Neural cell (in vitro differentiated cells): ENCODE measurements at regions not wholly inside any gene's neighbourhood (a gene's known extent, or its start where the extent isn't known, plus 50 kb on each side); places are given as distances from the start of the nearest gene placed in this dataset.

Experiments
- H2AFZ ChIP-seq: fragments of 200-600, 300-800 bp; sonication (generic), shearing (Covaris generic); 2 replicates; pipeline ENCODE4 v1.6.0; 2014; ENCODE audit warnings: low read depth, mild to moderate bottlenecking, antibody characterized with exemption, low read length, moderate library complexity
- H3F3A ChIP-seq: fragments of 200-600 bp; shearing (Covaris generic); 2 replicates; pipeline ENCODE4 v1.6.1; 2016; ENCODE audit warnings: mild to moderate bottlenecking, moderate library complexity, mixed read lengths, antibody characterized with exemption, low read length; ENCODE audit not compliant: insufficient read depth, poor library complexity, severe bottlenecking
- H3K27ac ChIP-seq: fragments of 200-600, 300-800 bp; sonication (generic), shearing (Covaris generic); 2 replicates; pipeline ENCODE4 v1.5.1; 2014; ENCODE audit warnings: mild to moderate bottlenecking, low read length, moderate library complexity
- H3K27me3 ChIP-seq: fragments of 300-800, 200-600 bp; sonication (generic), shearing (Covaris generic); 2 replicates; pipeline ENCODE4 v1.6.0; 2014; ENCODE audit warnings: mild to moderate bottlenecking, low read depth, low read length, moderate library complexity; ENCODE audit not compliant: insufficient read depth
- H3K36me3 ChIP-seq: fragments of 300-800, 200-600 bp; sonication (generic), shearing (Covaris generic); 2 replicates; pipeline ENCODE4 v1.5.1; 2014; ENCODE audit warnings: mild to moderate bottlenecking, antibody characterized with exemption, low read length, moderate library complexity; ENCODE audit not compliant: insufficient read depth
- H3K4me2 ChIP-seq: fragments of 300-800, 200-600 bp; sonication (generic), shearing (Covaris generic); 2 replicates; pipeline ENCODE4 v1.6.0; 2014; ENCODE audit warnings: mild to moderate bottlenecking, low read length
- H3K4me3 ChIP-seq: fragments of 300-800, 200-600 bp; sonication (generic), shearing (Covaris generic); 2 replicates; pipeline ENCODE4 v1.5.1; 2014; ENCODE audit warnings: mild to moderate bottlenecking, low read length, moderate library complexity
- H3K79me2 ChIP-seq: fragments of 200-600 bp; shearing (Covaris generic); replicated peaks from 2 replicates; pipeline ENCODE4 v1.6.0; 2014; ENCODE audit warnings: mild to moderate bottlenecking, low read length, moderate library complexity; ENCODE audit not compliant: insufficient read depth
- H3K9ac ChIP-seq: fragments of 300-800, 200-600 bp; sonication (generic), shearing (Covaris generic); 2 replicates; pipeline ENCODE4 v1.6.1; 2016; ENCODE audit warnings: mild to moderate bottlenecking, low read length, mixed read lengths
- H3K9me2 ChIP-seq: fragments of 200-600 bp; shearing (Covaris generic); 2 replicates; pipeline ENCODE4 v1.6.1; 2016; ENCODE audit warnings: mild to moderate bottlenecking, low read length, mixed read lengths; ENCODE audit not compliant: insufficient read depth
- H3K9me3 ChIP-seq: fragments of 200-600, 300-800 bp; sonication (generic), shearing (Covaris generic); 2 replicates; pipeline ENCODE4 v1.6.1; 2016; ENCODE audit warnings: mild to moderate bottlenecking, mixed run types, low read length, moderate library complexity, mixed read lengths
- H4K20me1 ChIP-seq: fragments of 200-600 bp; shearing (Covaris generic); 2 replicates; pipeline ENCODE4 v1.6.1; 2016; ENCODE audit warnings: mild to moderate bottlenecking, mixed run types; ENCODE audit not compliant: insufficient read depth
- CTCF ChIP-seq: fragments of 450-650 bp; IDR thresholded peaks from 2 replicates; pipeline ENCODE4 v1.5.1; 2014; ENCODE audit warnings: antibody characterized with exemption, mild to moderate bottlenecking, moderate library complexity; ENCODE audit not compliant: poor library complexity, severe bottlenecking
- EP300 ChIP-seq: fragments of 450-650 bp; conservative IDR thresholded peaks from 2 replicates; pipeline ENCODE4 v1.6.1; 2014; ENCODE audit warnings: antibody characterized with exemption, mild to moderate bottlenecking, moderate library complexity; ENCODE audit not compliant: poor library complexity, severe bottlenecking
- EZH2 ChIP-seq: fragments of 200-600, 300-800 bp; shearing (Covaris generic), sonication (generic); IDR thresholded peaks from 2 replicates; pipeline ENCODE4 v1.6.1; 2014; ENCODE audit warnings: antibody characterized with exemption, low read length, borderline replicate concordance, mild to moderate bottlenecking; ENCODE audit not compliant: insufficient read depth, poor library complexity, severe bottlenecking
- MXI1 ChIP-seq: fragments of 450-650 bp; conservative IDR thresholded peaks from 2 replicates; pipeline ENCODE4 v1.6.1; 2014; ENCODE audit warnings: antibody characterized with exemption, mild to moderate bottlenecking; ENCODE audit not compliant: poor library complexity, severe bottlenecking
- POLR2AphosphoS5 ChIP-seq: IDR thresholded peaks from 2 replicates; pipeline ENCODE4 v1.6.1; 2012
- RAD21 ChIP-seq: fragments of 450-650 bp; conservative IDR thresholded peaks from 2 replicates; pipeline ENCODE4 v1.6.1; 2014; ENCODE audit warnings: antibody characterized with exemption, mild to moderate bottlenecking, moderate library complexity
- REST ChIP-seq: IDR thresholded peaks from 2 replicates; pipeline ENCODE4 v1.6.1; 2012; ENCODE audit warnings: borderline replicate concordance
- SMC3 ChIP-seq: fragments of 450-650 bp; conservative IDR thresholded peaks from 2 replicates; pipeline ENCODE4 v1.6.1; 2014; ENCODE audit warnings: antibody characterized with exemption, mild to moderate bottlenecking, moderate library complexity; ENCODE audit not compliant: poor library complexity
- TAF1 ChIP-seq: IDR thresholded peaks from 2 replicates; pipeline ENCODE4 v1.6.1; 2012; ENCODE audit warnings: low read depth

GRCh38 chr21:17733209-17733608 is 85.9 kb downstream of the C21orf91 start:
- H3K27me3 ChIP-seq, result no peaks in the 10 kb centered on the region
- no peak overlapping the region for H3K9ac ChIP-seq
- no peaks in the 10 kb centered on the region for H3F3A ChIP-seq
- no peaks in the 10 kb centered on the region for H3K9me3 ChIP-seq
- no peaks in the 10 kb centered on the region for H3K9me2 ChIP-seq
- H3K4me3 ChIP-seq, result no peak overlapping the region
- TF ChIP-seq REST (no peak), RAD21 (no peak), EP300 (no peak), POLR2AphosphoS5 (no peak), MXI1 (no peak), TAF1 (no peak), CTCF (no peak), EZH2 (no peak), SMC3 (no peak)
- no peaks in the 10 kb centered on the region for H4K20me1 ChIP-seq
- no peaks in the 10 kb centered on the region for H3K79me2 ChIP-seq
- no peak overlapping the region for H3K4me2 ChIP-seq
- H3K36me3 ChIP-seq, result no peaks in the 10 kb centered on the region
- H2AFZ ChIP-seq, result no peak overlapping the region
- no peak overlapping the region for H3K27ac ChIP-seq

- no peak overlapping the region for H3K4me2 ChIP-seq
- H3K9me2 ChIP-seq, result no peaks in the 10 kb centered on the region
- no peaks in the 10 kb centered on the region for H3F3A ChIP-seq
- H2AFZ ChIP-seq, result no peak overlapping the region
- no peaks in the 10 kb centered on the region for H3K79me2 ChIP-seq
- H3K27ac ChIP-seq, result no peak overlapping the region
- H4K20me1 ChIP-seq, result no peaks in the 10 kb centered on the region
- no peak overlapping the region for H3K9ac ChIP-seq
- H3K4me3 ChIP-seq, result no peak overlapping the region
- H3K27me3 ChIP-seq, result no peaks in the 10 kb centered on the region
- TF ChIP-seq TAF1 (no peak), REST (no peak), SMC3 (no peak), POLR2AphosphoS5 (no peak), MXI1 (no peak), EP300 (no peak), EZH2 (no peak), CTCF (no peak), RAD21 (no peak)
- no peaks in the 10 kb centered on the region for H3K9me3 ChIP-seq
- H3K36me3 ChIP-seq, result no peaks in the 10 kb centered on the region
These were observed 86.8 kb downstream of the C21orf91 start for GRCh38 chr21:17732306-17732705.
